Activated CD8-positive, alpha-beta memory T cell treated with anti-CD3 and anti-CD28 coated beads, Interleukin-2, amount 10 ng/mL, durations not matched to agents 7 days and 5 days (primary cell): ENCODE measurements at regions not wholly inside any gene's neighbourhood (a gene's known extent, or its start where the extent isn't known, plus 50 kb on each side); places are given as distances from the start of the nearest gene placed in this dataset.

Source experiments
- ATAC-seq: fragments of 150-1000 bp; cut with Tn5 transposase; one replicate; pipeline ENCODE4 v1.10.0; 2021; ENCODE audit warnings: moderate library complexity
- CTCF ChIA-PET: fragments of 350-600 bp; sonication (Branson Sonifier 250); formaldehyde crosslinking; loops from one replicate; lab custom pipeline; 2021; ENCODE audit warnings: antibody characterized with exemption; lab: Charles Lee
- DNase-seq: peaks from one replicate; pipeline ENCODE4 v3.0.0-alpha.2; 2020
- H3K27ac Mint-ChIP-seq: one replicate; pipeline ENCODE4 v1.8.0; 2021; ENCODE audit warnings: mild to moderate bottlenecking, mixed read lengths
- H3K27me3 Mint-ChIP-seq: one replicate; pipeline ENCODE4 v1.8.0; 2021; ENCODE audit warnings: mixed read lengths
- H3K36me3 Mint-ChIP-seq: one replicate; pipeline ENCODE4 v1.8.0; 2021; ENCODE audit warnings: mild to moderate bottlenecking, mixed read lengths
- H3K4me1 Mint-ChIP-seq: one replicate; pipeline ENCODE4 v1.8.0; 2021; ENCODE audit warnings: mixed read lengths
- H3K4me3 Mint-ChIP-seq: one replicate; pipeline ENCODE4 v1.8.0; 2021; ENCODE audit warnings: mild to moderate bottlenecking, moderate library complexity, mixed read lengths
- H3K9me3 Mint-ChIP-seq: one replicate; pipeline ENCODE4 v1.8.0; 2022; ENCODE audit warnings: low read depth, mixed read lengths

- H3K27me3 Mint-ChIP-seq: no peaks in the 10 kb centered on the region
- H3K4me3 Mint-ChIP-seq: no peak overlapping the region
- H3K9me3 Mint-ChIP-seq: no peaks in the 10 kb centered on the region
- CTCF ChIA-PET: no interaction called here
- H3K36me3 Mint-ChIP-seq: peaks cover 4% of the 10 kb centered on the region
- DNase-seq (no peak), ATAC-seq (no peak)
- peaks cover 11% of the 10 kb centered on the region for H3K4me1 Mint-ChIP-seq
- no peak overlapping the region for H3K27ac Mint-ChIP-seq
Observed at GRCh38 chr12:92089559-92089958, 56.1 kb downstream of the BTG1 start.

- ATAC-seq: no peak
- DNase-seq: no peak
- peaks cover 4% of the 10 kb centered on the region for H3K36me3 Mint-ChIP-seq
- no peaks in the 10 kb centered on the region for H3K9me3 Mint-ChIP-seq
- H3K27ac Mint-ChIP-seq: no peak overlapping the region
- H3K4me3 Mint-ChIP-seq: no peak overlapping the region
- H3K27me3 Mint-ChIP-seq: no peaks in the 10 kb centered on the region
- H3K4me1 Mint-ChIP-seq: peaks cover 7% of the 10 kb centered on the region
- CTCF ChIA-PET: no interaction called here
Observed at GRCh38 chr12:92088805-92089204, 56.8 kb downstream of the BTG1 start.

GRCh38 chr12:92085736-92086040, 60.0 kb downstream of the BTG1 start:
- Mint-ChIP-seq H3K9me3 (no peaks in the 10 kb centered on the region), H3K36me3 (peaks cover 4% of the 10 kb centered on the region), H3K4me1 (peaks cover 10% of the 10 kb centered on the region), H3K27me3 (no peaks in the 10 kb centered on the region), H3K4me3 (no peak overlapping the region), H3K27ac (no peak overlapping the region)
- ATAC-seq: no peak
- DNase-seq: no peak
- CTCF ChIA-PET: interaction anchor here (2.0 kb wide), 1 partner anchor 11 kb away, joined by 6 read pairs; no protein-coding TSS in a partner anchor

- ATAC-seq (peak; percentile 66), DNase-seq (no peak)
- CTCF ChIA-PET: interaction anchor here (2.0 kb wide), 1 partner anchor 10 kb away, joined by 6 read pairs; no protein-coding TSS in a partner anchor
- Mint-ChIP-seq H3K27ac (no peak overlapping the region), H3K36me3 (peaks cover 4% of the 10 kb centered on the region), H3K4me3 (no peak overlapping the region), H3K4me1 (peaks cover 15% of the 10 kb centered on the region), H3K27me3 (no peaks in the 10 kb centered on the region), H3K9me3 (no peaks in the 10 kb centered on the region)
Observed at GRCh38 chr12:92085040-92085735, 60.5 kb downstream of the BTG1 start.

GRCh38 chr12:92080911-92081285, 64.7 kb downstream of the BTG1 start:
- CTCF ChIA-PET: no interaction called here
- DNase-seq (no peak), ATAC-seq (no peak)
- Mint-ChIP-seq H3K27me3 (no peaks in the 10 kb centered on the region), H3K27ac (no peak overlapping the region), H3K4me1 (peaks cover 31% of the 10 kb centered on the region), H3K4me3 (no peak overlapping the region), H3K36me3 (peaks cover 4% of the 10 kb centered on the region), H3K9me3 (no peaks in the 10 kb centered on the region)

- ATAC-seq: no peak
- Mint-ChIP-seq H3K36me3 (peaks cover 5% of the 10 kb centered on the region), H3K4me3 (no peak overlapping the region), H3K4me1 (peaks cover 27% of the 10 kb centered on the region), H3K27ac (no peak overlapping the region), H3K27me3 (no peaks in the 10 kb centered on the region), H3K9me3 (no peaks in the 10 kb centered on the region)
- no peak for DNase-seq
- CTCF ChIA-PET: no interaction called here
Observed at GRCh38 chr12:92079054-92079385, 66.6 kb downstream of the BTG1 start.

- Mint-ChIP-seq H3K36me3 (peaks cover 5% of the 10 kb centered on the region), H3K4me3 (no peak overlapping the region), H3K4me1 (peaks cover 27% of the 10 kb centered on the region), H3K9me3 (no peaks in the 10 kb centered on the region), H3K27ac (no peak overlapping the region), H3K27me3 (no peaks in the 10 kb centered on the region)
- DNase-seq (no peak), ATAC-seq (no peak)
- CTCF ChIA-PET: no interaction called here
Observed at GRCh38 chr12:92078167-92079053, 67.2 kb downstream of the BTG1 start.

GRCh38 chr12:92077530-92077929, 68.1 kb downstream of the BTG1 start:
- H3K9me3 Mint-ChIP-seq: no peaks in the 10 kb centered on the region
- no peaks in the 10 kb centered on the region for H3K27me3 Mint-ChIP-seq
- peaks cover 5% of the 10 kb centered on the region for H3K36me3 Mint-ChIP-seq
- DNase-seq (no peak), ATAC-seq (no peak)
- no peak overlapping the region for H3K27ac Mint-ChIP-seq
- peaks cover 27% of the 10 kb centered on the region for H3K4me1 Mint-ChIP-seq
- H3K4me3 Mint-ChIP-seq: no peak overlapping the region
- CTCF ChIA-PET: no interaction called here

GRCh38 chr12:92076101-92076500, 69.5 kb downstream of the BTG1 start:
- Mint-ChIP-seq H3K36me3 (peaks cover 10% of the 10 kb centered on the region), H3K4me3 (no peak overlapping the region), H3K27me3 (no peaks in the 10 kb centered on the region), H3K27ac (no peak overlapping the region), H3K9me3 (peaks cover 2% of the 10 kb centered on the region), H3K4me1 (peaks cover 27% of the 10 kb centered on the region)
- CTCF ChIA-PET: interaction anchor here (1.1 kb wide), 1 partner anchor 10 kb away, joined by 4 read pairs; no protein-coding TSS in a partner anchor
- ATAC-seq (no peak), DNase-seq (no peak)

- ATAC-seq: no peak
- DNase-seq: no peak
- no peaks in the 10 kb centered on the region for H3K27me3 Mint-ChIP-seq
- peaks cover 2% of the 10 kb centered on the region for H3K9me3 Mint-ChIP-seq
- H3K36me3 Mint-ChIP-seq: peaks cover 10% of the 10 kb centered on the region
- H3K27ac Mint-ChIP-seq: no peak overlapping the region
- H3K4me1 Mint-ChIP-seq: peaks cover 21% of the 10 kb centered on the region
- CTCF ChIA-PET: interaction anchor here (0.9 to 1.5 kb wide), 3 partner anchors 9 to 24 kb away, joined by 3 to 6 read pairs (median 4); no protein-coding TSS in a partner anchor
- H3K4me3 Mint-ChIP-seq: no peak overlapping the region
Observed at GRCh38 chr12:92075425-92075914, 70.2 kb downstream of the BTG1 start.

GRCh38 chr12:92074889-92075288, 70.8 kb downstream of the BTG1 start:
- CTCF ChIA-PET: interaction anchor here (0.9 to 1.5 kb wide), 3 partner anchors 8 to 24 kb away, joined by 3 to 6 read pairs (median 4); no protein-coding TSS in a partner anchor

GRCh38 chr12:92073094-92073493, 72.6 kb downstream of the BTG1 start:
- DNase-seq (no peak), ATAC-seq (no peak)
- H3K27ac Mint-ChIP-seq: no peak overlapping the region
- peaks cover 2% of the 10 kb centered on the region for H3K9me3 Mint-ChIP-seq
- H3K4me1 Mint-ChIP-seq: peaks cover 7% of the 10 kb centered on the region
- H3K27me3 Mint-ChIP-seq: no peaks in the 10 kb centered on the region
- CTCF ChIA-PET: no interaction called here
- H3K36me3 Mint-ChIP-seq: peaks cover 10% of the 10 kb centered on the region
- no peak overlapping the region for H3K4me3 Mint-ChIP-seq

More at GRCh38 chr12:92074889-92075288, 70.8 kb downstream of the BTG1 start:
- peaks cover 2% of the 10 kb centered on the region for H3K9me3 Mint-ChIP-seq
- no peak for ATAC-seq
- no peak overlapping the region for H3K27ac Mint-ChIP-seq
- DNase-seq: no peak
- no peak overlapping the region for H3K4me3 Mint-ChIP-seq
- no peaks in the 10 kb centered on the region for H3K27me3 Mint-ChIP-seq
- peaks cover 16% of the 10 kb centered on the region for H3K4me1 Mint-ChIP-seq
- H3K36me3 Mint-ChIP-seq: peaks cover 10% of the 10 kb centered on the region

GRCh38 chr12:92072112-92072511, 73.5 kb downstream of the BTG1 start:
- Mint-ChIP-seq H3K27me3 (no peaks in the 10 kb centered on the region), H3K36me3 (peaks cover 10% of the 10 kb centered on the region), H3K27ac (no peak overlapping the region), H3K4me3 (no peak overlapping the region), H3K4me1 (peaks cover 3% of the 10 kb centered on the region), H3K9me3 (peaks cover 2% of the 10 kb centered on the region)
- ATAC-seq (no peak), DNase-seq (no peak)
- CTCF ChIA-PET: no interaction called here
